Astrocyte of the spinal cord (primary cell): ENCODE measurements at regions not wholly inside any gene's neighbourhood (a gene's known extent, or its start where the extent isn't known, plus 50 kb on each side); places are given as distances from the start of the nearest gene placed in this dataset.

Experiments
- DNase-seq: peaks from one replicate; pipeline ENCODE4 v3.0.0; 2011; ENCODE audit warnings: low read depth, low spot score
- H3K4me3 ChIP-seq: 2 replicates; pipeline ENCODE4 v1.5.1; 2011; ENCODE audit warnings: low read depth, mild to moderate bottlenecking, low read length, moderate library complexity
- in situ Hi-C: cut with HindIII; loops from 2 replicates; pipeline ENCODE4 v1.10.0; 2017; ENCODE audit warnings: low sequenced_read_pairs
- TF ChIP-seq, protein P1 (sequence below): IDR thresholded peaks from 2 replicates; pipeline ENCODE4 v1.5.1; 2012; ENCODE audit warnings: low read depth, mild to moderate bottlenecking, low read length, inconsistent platforms

DNA sequence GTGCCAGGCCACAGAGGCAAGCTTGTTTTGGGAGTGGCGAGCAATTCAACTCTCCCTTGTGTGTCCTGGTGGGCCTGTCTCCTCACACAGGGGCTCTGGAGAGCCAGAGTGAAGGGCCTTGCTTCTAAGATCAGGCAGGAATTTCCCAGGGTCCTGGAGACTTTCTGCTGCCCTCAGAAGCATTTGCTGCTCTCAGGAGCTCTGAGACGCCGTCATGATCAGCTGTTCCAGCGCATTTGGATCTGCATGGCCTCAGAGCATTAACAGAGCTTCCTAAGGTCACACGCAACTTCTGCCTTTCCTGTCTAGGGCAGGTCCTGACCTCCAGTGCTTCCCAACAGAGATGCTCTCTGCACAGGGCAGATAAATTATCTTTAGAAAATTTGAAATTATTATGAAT lies 52.2 kb upstream of the C10orf90 start:
- TF ChIP-seq, protein P1, sequence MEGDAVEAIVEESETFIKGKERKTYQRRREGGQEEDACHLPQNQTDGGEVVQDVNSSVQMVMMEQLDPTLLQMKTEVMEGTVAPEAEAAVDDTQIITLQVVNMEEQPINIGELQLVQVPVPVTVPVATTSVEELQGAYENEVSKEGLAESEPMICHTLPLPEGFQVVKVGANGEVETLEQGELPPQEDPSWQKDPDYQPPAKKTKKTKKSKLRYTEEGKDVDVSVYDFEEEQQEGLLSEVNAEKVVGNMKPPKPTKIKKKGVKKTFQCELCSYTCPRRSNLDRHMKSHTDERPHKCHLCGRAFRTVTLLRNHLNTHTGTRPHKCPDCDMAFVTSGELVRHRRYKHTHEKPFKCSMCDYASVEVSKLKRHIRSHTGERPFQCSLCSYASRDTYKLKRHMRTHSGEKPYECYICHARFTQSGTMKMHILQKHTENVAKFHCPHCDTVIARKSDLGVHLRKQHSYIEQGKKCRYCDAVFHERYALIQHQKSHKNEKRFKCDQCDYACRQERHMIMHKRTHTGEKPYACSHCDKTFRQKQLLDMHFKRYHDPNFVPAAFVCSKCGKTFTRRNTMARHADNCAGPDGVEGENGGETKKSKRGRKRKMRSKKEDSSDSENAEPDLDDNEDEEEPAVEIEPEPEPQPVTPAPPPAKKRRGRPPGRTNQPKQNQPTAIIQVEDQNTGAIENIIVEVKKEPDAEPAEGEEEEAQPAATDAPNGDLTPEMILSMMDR, result no peak
- H3K4me3 ChIP-seq, result no peak overlapping the region
- in situ Hi-C loops, result no loop called here
- DNase-seq, result no peak

DNA sequence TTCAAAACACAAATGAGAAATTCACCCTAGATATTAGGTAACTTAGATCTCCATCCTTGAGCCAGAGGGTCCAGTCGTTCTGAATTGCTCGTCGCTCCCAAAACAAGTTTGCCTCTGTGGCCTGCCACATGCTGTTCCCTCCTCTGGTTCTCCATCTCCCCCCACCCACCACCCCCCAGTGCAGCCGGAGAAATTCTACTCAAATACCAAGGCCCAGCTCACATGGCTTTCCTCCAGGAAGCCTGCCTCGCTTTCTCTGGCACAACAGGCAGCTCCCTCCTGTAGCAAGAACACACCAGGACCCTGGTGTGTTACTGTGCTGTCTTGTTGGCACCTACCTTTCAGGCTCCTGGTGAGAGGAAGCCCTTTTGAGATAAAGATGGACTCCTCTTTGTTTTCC lies 52.7 kb upstream of the C10orf90 start:
- TF ChIP-seq, protein P1, result no peak
- in situ Hi-C loops, result no loop called here
- H3K4me3 ChIP-seq, result no peak overlapping the region
- no peak for DNase-seq

DNA sequence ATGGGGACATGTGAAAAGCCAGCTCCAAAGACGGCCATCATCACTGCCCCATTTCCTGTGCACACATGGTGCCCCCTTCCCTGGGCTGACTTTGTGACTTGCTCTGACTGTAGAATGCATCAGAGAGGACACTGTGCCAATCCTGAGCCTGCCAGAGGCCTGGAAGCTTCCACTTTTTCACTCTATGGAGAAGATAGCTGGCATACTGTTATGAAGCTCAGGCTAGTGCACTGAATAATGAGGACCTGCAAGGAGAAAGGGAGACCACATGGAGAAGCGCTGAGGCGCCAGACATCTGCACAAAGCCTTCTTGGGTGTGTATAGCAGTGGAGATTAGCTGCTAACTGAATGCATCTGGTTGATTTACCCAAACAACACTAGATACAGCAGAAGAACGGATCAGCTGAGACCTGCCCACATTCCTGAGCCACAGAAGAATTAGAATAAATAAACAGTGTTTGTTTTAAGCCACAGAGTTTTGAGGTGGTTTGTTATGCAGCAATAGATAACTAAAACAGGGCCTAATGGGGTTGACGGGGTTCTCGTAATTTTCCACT lies 58.9 kb upstream of the C10orf90 start:
- DNase-seq, result no peak
- H3K4me3 ChIP-seq, result no peak overlapping the region
- in situ Hi-C loops, result no loop called here
- TF ChIP-seq, protein P1, result no peak

DNA sequence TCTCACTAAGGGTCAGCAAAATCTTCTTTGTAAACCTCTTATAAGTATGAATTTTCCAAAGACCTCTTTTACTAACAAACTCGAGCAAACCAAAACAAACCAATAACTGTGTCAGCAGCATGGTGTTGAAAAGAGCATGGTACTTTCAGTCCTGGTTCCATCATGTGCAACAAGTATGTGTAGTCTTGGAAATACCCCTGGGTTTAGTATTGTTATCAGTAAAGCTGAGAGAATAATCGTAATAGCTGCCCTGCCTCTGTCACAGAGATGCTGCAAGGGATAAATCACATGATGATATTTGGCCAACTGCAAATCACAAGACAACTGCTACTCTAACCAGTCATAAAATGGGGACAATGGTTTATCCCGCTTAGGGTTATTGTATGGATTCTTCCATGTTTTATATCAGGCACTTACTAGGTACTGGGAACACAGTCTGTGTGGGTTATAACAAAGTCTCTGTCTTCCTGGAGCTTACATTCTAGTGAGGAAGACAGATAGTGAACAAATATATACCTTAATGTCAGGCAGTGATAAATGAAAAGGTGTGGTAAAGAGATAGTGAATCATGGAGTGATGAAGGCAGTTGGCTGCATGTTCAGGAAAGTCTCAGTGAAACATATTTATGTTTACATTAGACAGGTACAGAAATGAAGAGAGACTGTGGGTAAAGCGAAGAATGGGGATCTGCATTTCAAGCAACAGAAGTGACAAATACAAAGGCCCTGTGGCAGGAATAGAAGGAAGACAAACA lies 60.5 kb upstream of the C10orf90 start:
- in situ Hi-C loops, result no loop called here
- no peak overlapping the region for H3K4me3 ChIP-seq
- no peak for DNase-seq
- TF ChIP-seq, protein P1, result no peak

GRCh38 chr10:126731610-126731990 lies 61.1 kb upstream of the C10orf90 start:
- TF ChIP-seq, protein P1, result no peak
- in situ Hi-C loops, result no loop called here
- no peak overlapping the region for H3K4me3 ChIP-seq
- no peak for DNase-seq

DNA sequence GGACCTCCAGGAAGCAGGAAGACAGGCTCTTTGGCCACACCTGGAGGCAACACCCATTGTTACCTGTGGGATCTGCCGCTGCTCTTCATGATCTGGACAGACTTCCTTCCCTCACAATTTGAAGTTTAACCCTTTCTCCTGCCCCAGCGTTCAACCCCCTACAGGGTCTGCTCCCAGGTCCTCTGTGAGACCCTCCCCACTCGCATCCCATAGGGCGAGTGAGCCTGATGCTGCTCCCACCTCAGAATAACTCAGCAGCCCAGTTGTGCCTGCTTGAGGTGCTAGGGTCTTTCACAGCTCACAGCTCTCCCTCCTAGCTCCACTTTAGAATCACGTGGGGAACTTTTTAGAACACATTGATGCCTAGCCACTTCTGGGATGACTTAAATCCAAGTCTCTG lies 61.8 kb upstream of the C10orf90 start:
- TF ChIP-seq, protein P1, result no peak
- in situ Hi-C loops, result no loop called here
- H3K4me3 ChIP-seq, result no peak overlapping the region
- no peak for DNase-seq
